GM21515 (cell line): ENCODE measurements at regions not wholly inside any gene's neighbourhood (a gene's known extent, or its start where the extent isn't known, plus 50 kb on each side); places are given as distances from the start of the nearest gene placed in this dataset.

Experiments
- ATAC-seq: cut with Tn5 transposase; IDR thresholded peaks from one replicate; pipeline ENCODE4 v1.9.1; 2021; ENCODE audit not compliant: unreplicated experiment

DNA sequence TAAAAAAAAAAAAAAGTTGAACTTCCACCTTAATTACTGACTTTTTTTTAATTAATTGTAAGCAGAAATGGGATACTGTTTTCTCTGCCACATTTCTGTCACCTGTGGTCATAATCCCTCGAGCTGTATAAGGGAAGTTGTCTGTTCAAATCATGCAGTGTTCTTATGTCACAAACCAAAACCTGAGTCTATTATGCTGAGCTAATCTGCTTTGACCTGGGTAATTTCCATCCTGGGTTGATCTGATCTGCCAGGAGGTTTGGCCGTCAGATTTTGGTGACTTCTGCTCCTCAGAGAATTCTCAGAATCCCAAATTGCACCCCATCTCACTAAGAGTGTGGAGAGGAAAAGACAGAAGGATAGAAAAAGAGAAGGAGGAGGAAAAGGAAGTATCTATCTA, 683.1 kb downstream of the KCTD8 start:
- ATAC-seq, result no peak

DNA sequence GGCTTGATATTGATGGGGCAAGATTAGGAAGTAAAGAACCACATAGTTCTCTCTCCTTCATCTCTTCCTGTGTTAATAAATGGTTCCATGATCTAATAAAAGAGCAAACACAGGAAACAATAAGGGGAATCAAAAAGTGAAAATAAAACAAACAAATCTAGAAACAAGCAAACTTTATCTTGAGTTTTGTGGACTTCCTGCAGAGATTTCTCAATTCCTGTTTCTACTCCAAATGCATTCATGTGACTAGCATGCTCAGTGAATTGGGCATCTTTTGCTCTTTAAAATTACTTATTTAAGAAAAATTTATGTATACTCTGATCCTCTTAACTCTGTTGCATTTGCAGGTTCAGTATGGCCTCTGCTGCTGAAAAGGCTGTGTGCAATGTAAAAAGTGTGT, 682.0 kb downstream of the KCTD8 start:
- ATAC-seq, result peak; percentile 43

- ATAC-seq, result no peak
Observed at GRCh38 chr4:43776371-43776770, 672.2 kb downstream of the KCTD8 start.

GRCh38 chr4:43778187-43778915, 670.3 kb downstream of the KCTD8 start:
- no peak for ATAC-seq

DNA sequence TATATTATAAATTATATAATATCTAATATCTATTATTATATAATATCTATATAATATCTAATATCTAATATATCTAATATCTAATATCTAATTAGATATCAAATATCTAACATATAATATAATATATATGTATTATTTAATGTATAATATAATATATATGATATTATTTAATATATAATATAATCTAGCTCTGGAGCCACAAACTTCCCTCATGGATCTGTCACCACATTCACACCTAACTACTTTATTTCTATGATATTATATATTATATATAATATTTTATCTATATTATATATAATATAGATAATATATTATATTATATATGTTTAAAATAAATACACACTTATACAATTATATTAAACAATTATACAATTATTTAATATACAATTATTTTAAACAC, 667.5 kb downstream of the KCTD8 start:
- no peak for ATAC-seq

DNA sequence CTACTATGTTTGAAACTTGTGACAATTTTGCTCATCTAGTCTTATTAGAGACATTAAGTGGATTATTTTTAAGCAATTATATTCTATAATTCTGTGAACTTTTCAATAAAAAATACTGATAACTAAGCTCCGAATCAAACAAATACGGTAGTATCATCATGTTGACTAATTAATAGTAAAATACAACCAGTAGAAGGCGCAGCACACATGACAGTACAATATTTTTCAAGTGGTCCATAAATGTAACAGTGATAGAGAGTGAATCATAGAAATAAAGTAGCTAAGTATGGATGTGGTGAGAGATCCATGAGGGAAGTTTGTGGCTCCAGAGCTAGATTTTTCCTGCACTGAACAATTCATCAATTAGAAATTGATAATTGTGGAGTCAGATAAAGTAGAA, 666.2 kb downstream of the KCTD8 start:
- ATAC-seq, result no peak

GRCh38 chr4:43816116-43816515, 632.5 kb downstream of the KCTD8 start:
- no peak for ATAC-seq

- ATAC-seq, result no peak
Observed at GRCh38 chr4:43822621-43823020, 626.0 kb downstream of the KCTD8 start.

GRCh38 chr4:43835869-43836268, 612.7 kb downstream of the KCTD8 start:
- no peak for ATAC-seq

- ATAC-seq, result no peak
Observed at GRCh38 chr4:43837171-43837570, 611.4 kb downstream of the KCTD8 start.

DNA sequence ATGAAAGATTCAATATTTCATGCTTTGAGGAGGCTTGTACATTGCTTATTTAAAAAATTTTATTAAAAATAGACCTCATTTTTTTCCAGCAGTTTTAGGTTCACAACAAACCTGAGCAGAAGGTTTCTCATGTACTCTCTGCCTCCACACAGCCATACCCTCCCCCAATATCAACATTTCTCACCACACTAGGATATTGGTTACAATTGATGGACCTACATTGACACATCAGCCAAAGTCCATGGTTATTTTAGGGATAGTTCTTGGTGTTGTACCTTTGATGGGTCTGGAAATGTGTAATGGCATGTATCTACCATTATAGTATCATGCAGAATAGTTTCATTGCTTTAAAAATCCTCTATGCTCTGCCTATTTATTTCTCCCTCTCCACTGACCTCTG, 611.0 kb downstream of the KCTD8 start:
- no peak for ATAC-seq

- no peak for ATAC-seq
Observed at GRCh38 chr4:43842594-43842993, 606.0 kb downstream of the KCTD8 start.

DNA sequence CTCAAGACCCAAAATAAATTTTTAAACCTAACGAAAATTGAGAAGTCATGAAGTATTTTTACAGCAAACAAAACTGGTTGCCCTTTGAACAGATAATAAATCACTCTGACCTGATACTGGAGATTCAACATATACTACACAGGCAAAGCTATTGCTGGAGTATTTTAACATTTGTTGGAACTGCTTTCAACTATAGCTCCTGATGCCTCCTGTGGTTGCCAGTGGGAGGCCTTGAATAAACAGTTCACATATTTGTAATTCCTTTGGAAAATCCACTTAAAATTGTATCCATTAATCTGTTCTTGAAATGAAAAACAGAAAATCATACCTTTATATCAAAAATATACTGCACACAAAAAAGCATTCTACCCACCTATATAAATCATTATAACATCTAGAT, 605.1 kb downstream of the KCTD8 start:
- no peak for ATAC-seq

DNA sequence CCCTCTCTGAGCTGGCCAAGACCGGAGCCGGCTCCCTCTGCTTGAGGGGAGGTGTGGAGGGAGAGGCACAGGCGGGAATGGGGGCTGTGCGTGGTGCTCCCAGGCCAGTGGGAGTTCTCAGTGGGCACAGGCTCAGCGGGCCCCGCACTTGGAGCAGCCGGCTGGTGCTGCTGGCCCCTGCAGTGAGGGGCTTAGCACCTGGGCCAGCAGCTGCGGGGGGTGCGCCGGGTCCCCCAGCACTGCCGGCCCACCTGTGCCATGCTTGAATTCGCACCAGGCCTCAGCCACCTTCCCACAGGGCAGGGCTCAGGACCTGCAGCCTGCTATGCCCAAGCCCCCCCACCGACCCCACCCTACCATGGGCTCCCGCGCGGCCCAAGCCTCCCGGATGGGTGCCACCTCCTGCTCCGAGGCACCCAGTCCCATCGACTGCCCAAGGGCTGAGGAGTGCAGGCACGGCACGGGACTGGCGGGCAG, 602.5 kb downstream of the KCTD8 start:
- no peak for ATAC-seq

- no peak for ATAC-seq
Observed at GRCh38 chr4:43853565-43854264, 594.9 kb downstream of the KCTD8 start.

DNA sequence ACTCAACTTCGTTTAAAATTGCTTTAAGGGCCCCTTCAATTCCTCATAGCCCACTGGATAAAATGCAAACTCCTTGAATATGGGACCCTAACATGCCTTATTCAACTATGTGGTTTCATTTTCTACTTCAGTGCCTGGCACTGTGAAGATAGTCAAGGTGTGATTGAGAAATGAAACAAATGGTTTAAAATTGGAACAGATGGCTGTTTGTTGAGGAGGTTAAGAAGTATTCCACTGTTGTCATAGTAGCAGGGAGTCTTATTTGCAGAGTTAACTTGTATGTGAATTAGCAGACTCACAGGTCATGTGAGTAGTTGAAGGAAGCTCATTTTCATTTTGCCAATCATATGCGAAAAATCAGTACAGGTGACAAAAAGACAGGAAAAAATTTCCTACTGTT, 593.3 kb downstream of the KCTD8 start:
- ATAC-seq, result no peak

GRCh38 chr4:43864616-43865146, 583.9 kb downstream of the KCTD8 start:
- ATAC-seq, result no peak

- ATAC-seq, result no peak
Observed at GRCh38 chr4:43867908-43868307, 580.7 kb downstream of the KCTD8 start.

DNA sequence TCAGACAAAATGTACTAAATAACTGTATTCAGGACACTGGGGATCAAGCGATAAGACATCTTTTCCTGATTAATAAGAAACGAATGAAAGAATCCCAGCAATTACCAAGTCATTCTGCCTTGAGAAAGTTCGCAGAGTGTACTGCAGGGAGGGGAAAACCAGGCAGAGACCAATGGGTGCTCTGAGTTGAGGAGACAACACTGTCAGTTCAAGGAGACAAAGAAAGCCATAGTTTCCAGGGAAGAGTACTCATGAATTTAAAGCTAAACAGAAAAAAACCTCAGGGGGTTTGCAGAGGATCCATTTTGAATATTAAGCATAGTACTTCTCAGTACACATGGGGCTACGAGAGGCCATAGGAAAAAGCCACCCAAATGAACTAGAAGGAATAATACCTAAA, 573.0 kb downstream of the KCTD8 start:
- ATAC-seq, result no peak

GRCh38 chr4:43882470-43882869, 566.1 kb downstream of the KCTD8 start:
- no peak for ATAC-seq

- no peak for ATAC-seq
Observed at GRCh38 chr4:43886196-43886595, 562.4 kb downstream of the KCTD8 start.

GRCh38 chr4:43898836-43899235, 549.8 kb downstream of the KCTD8 start:
- no peak for ATAC-seq
